ENCODE measurements at regions not wholly inside any gene's neighbourhood (a gene's known extent, or its start where the extent isn't known, plus 50 kb on each side); places are given as distances from the start of the nearest gene placed in this dataset.

- Histone ChIP-seq H3K27ac (ENCODE audit: low read depth, low read length) (no peak overlapping the region), H3K9me3 (ENCODE audit: control insufficient read depth, insufficient read depth, low read length) (peaks cover 7% of the 10 kb centered on the region; the same call in 1 of the 2 replicates), H3K4me3 (ENCODE audit: low read depth, low read length) (no peak overlapping the region), H3K27me3 (ENCODE audit: control insufficient read depth, insufficient read depth, low read length) (no peaks in the 10 kb centered on the region)
- POLR2A ChIA-PET: no interaction called here
- no peak for TF ChIP-seq CTCF (IDR thresholded peaks at IDR 0.05; ENCODE audit: low read depth, low read length)
- CTCF ChIA-PET: no interaction called here
- no peak for DNase-seq (ENCODE audit: low read depth, low spot score)
Observed at GRCh38 chr13:79081942-79082341, 324.1 kb downstream of the RBM26 start.

GRCh38 chr13:79079351-79079839 lies 326.7 kb downstream of the RBM26 start:
- ChIA-PET POLR2A (no interaction called here), CTCF (no interaction called here)
- H3K27me3 ChIP-seq (ENCODE audit: control insufficient read depth, insufficient read depth, low read length): no peaks in the 10 kb centered on the region
- H3K4me3 ChIP-seq (ENCODE audit: low read depth, low read length): no peak overlapping the region
- TF ChIP-seq CTCF (IDR thresholded peaks at IDR 0.05; ENCODE audit: low read depth, low read length): no peak
- peaks cover 7% of the 10 kb centered on the region; the same call in 1 of the 2 replicates for H3K9me3 ChIP-seq (ENCODE audit: control insufficient read depth, insufficient read depth, low read length)
- no peak for DNase-seq (ENCODE audit: low read depth, low spot score)
- H3K27ac ChIP-seq (ENCODE audit: low read depth, low read length): no peak overlapping the region

- TF ChIP-seq CTCF (IDR thresholded peaks at IDR 0.05; ENCODE audit: low read depth, low read length): no peak
- no peak overlapping the region for H3K4me3 ChIP-seq (ENCODE audit: low read depth, low read length)
- ChIA-PET POLR2A (no interaction called here), CTCF (no interaction called here)
- DNase-seq (ENCODE audit: low read depth, low spot score): no peak
- H3K27me3 ChIP-seq (ENCODE audit: control insufficient read depth, insufficient read depth, low read length): no peaks in the 10 kb centered on the region
- peaks cover 7% of the 10 kb centered on the region; the same call in 1 of the 2 replicates for H3K9me3 ChIP-seq (ENCODE audit: control insufficient read depth, insufficient read depth, low read length)
- H3K27ac ChIP-seq (ENCODE audit: low read depth, low read length): no peak overlapping the region
Observed at GRCh38 chr13:79075703-79076102, 330.4 kb downstream of the RBM26 start.

- ChIA-PET POLR2A (no interaction called here), CTCF (no interaction called here)
Observed at GRCh38 chr13:79070343-79070974, 335.6 kb downstream of the RBM26 start.

More at GRCh38 chr13:79070343-79070974, 335.6 kb downstream of the RBM26 start:
- no peak for DNase-seq (ENCODE audit: low read depth, low spot score)
- Histone ChIP-seq H3K9me3 (ENCODE audit: control insufficient read depth, insufficient read depth, low read length) (no peaks in the 10 kb centered on the region), H3K4me3 (ENCODE audit: low read depth, low read length) (no peak overlapping the region), H3K27me3 (ENCODE audit: control insufficient read depth, insufficient read depth, low read length) (no peaks in the 10 kb centered on the region), H3K27ac (ENCODE audit: low read depth, low read length) (no peak overlapping the region)
- no peak for TF ChIP-seq CTCF (IDR thresholded peaks at IDR 0.05; ENCODE audit: low read depth, low read length)

Measured in AG04450 (cell line).